Endothelial cell of umbilical vein (primary cell): ENCODE measurements at regions not wholly inside any gene's neighbourhood (a gene's known extent, or its start where the extent isn't known, plus 50 kb on each side); places are given as distances from the start of the nearest gene placed in this dataset.

Experiments
- BruUV-seq: library from RNA; stranded (reverse); fragments of 400-500 nt; replicated peaks from 2 replicates; lab custom pipeline; 2021; lab: Mats Ljungman, UMichigan
- CTCF ChIA-PET: fragments of 300-600, 350-600 bp; sonication (Branson Sonifier 250); formaldehyde crosslinking; loops from one replicate; lab custom pipeline; 2021; ENCODE audit warnings: antibody characterized with exemption, inconsistent platforms; lab: Charles Lee
- POLR2A ChIA-PET: fragments of 300-600, 350-600 bp; sonication (Branson Sonifier 250); formaldehyde crosslinking; loops from one replicate; lab custom pipeline; 2021; ENCODE audit warnings: antibody characterized with exemption, inconsistent platforms; lab: Charles Lee
- DNase-seq: peaks from one replicate; pipeline ENCODE4 v3.0.0-alpha.2; 2011; ENCODE audit warnings: low read depth, low spot score
- FAIRE-seq: peaks from 2 replicates; lab custom pipeline; 2011; peaks lifted over from hg19 to GRCh38; lab: Jason Lieb, UNC
- H2AFZ ChIP-seq: 2 replicates; pipeline ENCODE4 v1.6.0; 2012; ENCODE audit warnings: low read depth, low read length, control low read depth, inconsistent platforms
- H3K27ac ChIP-seq: 2 replicates; pipeline ENCODE4 v1.5.1; 2011; ENCODE audit warnings: low read depth, mild to moderate bottlenecking, control low read depth, low read length, moderate library complexity; ENCODE audit not compliant: insufficient read depth
- H3K27me3 ChIP-seq, 2 experiments: 2 replicates each; pipeline versions ENCODE4 v1.6.0 to v1.6.1; 2011; ENCODE audit warnings: low read length in 2 of 2, mixed read lengths in 1 of 2; ENCODE audit not compliant: control insufficient read depth in 2 of 2, insufficient read depth in 2 of 2
- H3K36me3 ChIP-seq, 2 experiments: 2 replicates in 1 of 2; 3 replicates in 1 of 2; pipeline ENCODE4 v1.5.1; 2011; ENCODE audit warnings: low read length in 2 of 2, mild to moderate bottlenecking in 1 of 2, moderate library complexity in 1 of 2; ENCODE audit not compliant: control insufficient read depth in 2 of 2, insufficient read depth in 2 of 2; ENCODE audit errors: extremely low read depth in 1 of 2
- H3K4me1 ChIP-seq: 3 replicates; pipeline ENCODE4 v1.5.1; 2011; ENCODE audit warnings: mild to moderate bottlenecking, low read length; ENCODE audit not compliant: control insufficient read depth, insufficient read depth; ENCODE audit errors: extremely low read depth
- H3K4me2 ChIP-seq: 2 replicates; pipeline ENCODE4 v1.6.1; 2011; ENCODE audit warnings: low read length, control low read depth, mixed read lengths; ENCODE audit not compliant: insufficient read depth
- H3K4me3 ChIP-seq, 3 experiments: fragments of 200-600 bp in 1 of 3; sonication (generic), shearing (Covaris generic) in 1 of 3; replicated peaks in 1 of 3; 2 replicates each; pipeline ENCODE4 v1.5.1; 2011 to 2016; ENCODE audit warnings: control low read depth in 3 of 3, low read length in 3 of 3, mild to moderate bottlenecking in 2 of 3, inconsistent platforms in 1 of 3, low read depth in 1 of 3, moderate library complexity in 1 of 3; ENCODE audit not compliant: insufficient read depth in 1 of 3
- H3K79me2 ChIP-seq: 2 replicates; pipeline ENCODE4 v1.6.0; 2012; ENCODE audit warnings: low read length, inconsistent platforms; ENCODE audit not compliant: control insufficient read depth, insufficient read depth
- H3K9ac ChIP-seq: replicated peaks from 2 replicates; pipeline ENCODE3; 2011; ENCODE audit warnings: low read length, control low read depth; ENCODE audit not compliant: insufficient read depth; ENCODE audit errors: extremely low read depth
- H3K9me1 ChIP-seq: replicated peaks from 3 replicates; pipeline ENCODE4 v1.6.0; 2011; ENCODE audit warnings: mild to moderate bottlenecking, low read length; ENCODE audit not compliant: control insufficient read depth, insufficient read depth; ENCODE audit errors: extremely low read depth
- H3K9me3 ChIP-seq: replicated peaks from 2 replicates; pipeline ENCODE4 v1.5.1; 2012; ENCODE audit warnings: low read length, inconsistent platforms; ENCODE audit not compliant: control insufficient read depth, insufficient read depth
- H4K20me1 ChIP-seq: replicated peaks from 2 replicates; pipeline ENCODE3; 2011; ENCODE audit warnings: mild to moderate bottlenecking, low read length; ENCODE audit not compliant: control insufficient read depth, insufficient read depth; ENCODE audit errors: extremely low read depth
- CTCF ChIP-seq, 2 donors: IDR thresholded peaks; 1 replicate in 1 of 2; 2 replicates in 1 of 2; pipeline ENCODE4 v1.5.1; 2011; ENCODE audit warnings: low read length in 2 of 2, mild to moderate bottlenecking in 2 of 2, moderate library complexity in 2 of 2, control low read depth in 1 of 2, inconsistent platforms in 1 of 2, low read depth in 1 of 2; ENCODE audit not compliant: insufficient read depth in 1 of 2; ENCODE audit errors: extremely low read depth in 1 of 2
- EZH2 ChIP-seq: IDR thresholded peaks from 2 replicates; pipeline ENCODE4 v1.6.1; 2012; ENCODE audit warnings: borderline replicate concordance, low read depth, mild to moderate bottlenecking, moderate library complexity, low read length, inconsistent platforms; ENCODE audit not compliant: severe bottlenecking
- FOS ChIP-seq: IDR thresholded peaks from 2 replicates; pipeline ENCODE4 v1.6.1; 2011; ENCODE audit warnings: mild to moderate bottlenecking, low read length, moderate library complexity, borderline replicate concordance; ENCODE audit not compliant: insufficient read depth
- GATA2 ChIP-seq: IDR thresholded peaks from 2 replicates; pipeline ENCODE4 v1.7.0; 2011; ENCODE audit warnings: low read depth, mild to moderate bottlenecking, moderate library complexity, mixed read lengths, low read length; ENCODE audit not compliant: insufficient read length, insufficient read depth
- MAX ChIP-seq: IDR thresholded peaks from 2 replicates; pipeline ENCODE4 v1.6.1; 2011; ENCODE audit not compliant: insufficient read depth, insufficient read length
- MYC ChIP-seq: IDR thresholded peaks from one replicate; pipeline ENCODE4 v1.6.1; 2011; ENCODE audit warnings: mild to moderate bottlenecking, low read depth, low read length
- POLR2A ChIP-seq: IDR thresholded peaks from 2 replicates; pipeline ENCODE4 v1.6.1; 2012; ENCODE audit warnings: low read depth, mild to moderate bottlenecking, control low read depth, low read length
- dilution Hi-C: fragments of 300-500 bp; cut with MboI; formaldehyde crosslinking; loops from one replicate; pipeline ENCODE4 v1.15.0; 2019; ENCODE audit warnings: low sequenced_read_pairs; ENCODE audit not compliant: extremely low pct_ligation_motif_present
- intact Hi-C: fragments of 100-400 bp; cut with micrococcal nuclease; formaldehyde crosslinking; loops from one replicate; pipeline ENCODE4 v1.10.0; 2022

- Histone ChIP-seq H3K4me1 (no peaks in the 10 kb centered on the region), H4K20me1 (no peaks in the 10 kb centered on the region), H2AFZ (no peak overlapping the region), H3K27ac (no peak overlapping the region), H3K27me3 (no peaks in the 10 kb centered on the region), H3K9me1 (no peaks in the 10 kb centered on the region), H3K9me3 (no peaks in the 10 kb centered on the region), H3K4me3 (no peak overlapping the region), H3K9ac (no peak overlapping the region), H3K36me3 (no peaks in the 10 kb centered on the region), H3K4me2 (no peak overlapping the region), H3K79me2 (no peaks in the 10 kb centered on the region)
- FAIRE-seq (no peak), DNase-seq (no peak)
- intact Hi-C loops: no loop called here
- TF ChIP-seq MYC (no peak), POLR2A (no peak), GATA2 (no peak), MAX (no peak), CTCF (IDR thresholded peaks at IDR 0.05; ENCODE audit: extremely low read depth in 1 of 2, insufficient read depth in 1 of 2, low read depth in 1 of 2, low read length in 2 of 2) (no peak), EZH2 (no peak), FOS (no peak)
- ChIA-PET POLR2A (no interaction called here), CTCF (no interaction called here)
- no TSS peak for BruUV-seq
- dilution Hi-C loops: no loop called here
These were observed 387.5 kb downstream of the IPO8 start for GRCh38 chr12:30308010-30308717.
